Astrocyte of the cerebellum (primary cell): ENCODE measurements at regions not wholly inside any gene's neighbourhood (a gene's known extent, or its start where the extent isn't known, plus 50 kb on each side); places are given as distances from the start of the nearest gene placed in this dataset.

Source experiments
- DNase-seq: peaks from one replicate; pipeline ENCODE4 v3.0.0-alpha.2; 2011; ENCODE audit warnings: low read depth
- H3K4me3 ChIP-seq: 2 replicates; pipeline ENCODE4 v1.5.1; 2011; ENCODE audit warnings: mild to moderate bottlenecking, low read depth, low read length, moderate library complexity
- in situ Hi-C: cut with HindIII; loops from 2 replicates; pipeline ENCODE4 v1.10.0; 2017; ENCODE audit warnings: low sequenced_read_pairs
- TF ChIP-seq, protein P1 (sequence below): IDR thresholded peaks from 2 replicates; pipeline ENCODE4 v1.5.1; 2012; ENCODE audit warnings: low read length, low read depth, moderate library complexity, mild to moderate bottlenecking; ENCODE audit errors: missing control alignments

DNA sequence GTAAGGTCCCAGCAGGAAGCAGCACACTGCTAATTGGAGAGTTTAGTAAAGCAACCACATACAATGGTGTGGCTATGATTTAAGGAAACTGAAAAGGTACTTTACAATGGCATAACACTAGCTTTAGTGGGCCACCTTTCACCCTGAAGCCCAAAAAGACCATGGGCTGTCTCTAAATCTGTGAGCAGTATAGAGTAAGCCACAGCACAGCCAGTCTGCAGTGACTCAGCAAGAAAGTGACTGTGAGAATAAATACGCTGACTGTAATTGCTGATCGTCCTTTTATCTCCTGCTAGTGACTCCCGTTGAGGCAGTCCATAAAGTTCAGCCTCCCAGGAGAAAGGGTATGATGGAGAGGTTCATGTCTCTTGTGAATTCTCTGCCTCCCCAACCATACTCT is 679.8 kb upstream of the KIF2B start:
- H3K4me3 ChIP-seq: no peak overlapping the region
- TF ChIP-seq, protein P1, sequence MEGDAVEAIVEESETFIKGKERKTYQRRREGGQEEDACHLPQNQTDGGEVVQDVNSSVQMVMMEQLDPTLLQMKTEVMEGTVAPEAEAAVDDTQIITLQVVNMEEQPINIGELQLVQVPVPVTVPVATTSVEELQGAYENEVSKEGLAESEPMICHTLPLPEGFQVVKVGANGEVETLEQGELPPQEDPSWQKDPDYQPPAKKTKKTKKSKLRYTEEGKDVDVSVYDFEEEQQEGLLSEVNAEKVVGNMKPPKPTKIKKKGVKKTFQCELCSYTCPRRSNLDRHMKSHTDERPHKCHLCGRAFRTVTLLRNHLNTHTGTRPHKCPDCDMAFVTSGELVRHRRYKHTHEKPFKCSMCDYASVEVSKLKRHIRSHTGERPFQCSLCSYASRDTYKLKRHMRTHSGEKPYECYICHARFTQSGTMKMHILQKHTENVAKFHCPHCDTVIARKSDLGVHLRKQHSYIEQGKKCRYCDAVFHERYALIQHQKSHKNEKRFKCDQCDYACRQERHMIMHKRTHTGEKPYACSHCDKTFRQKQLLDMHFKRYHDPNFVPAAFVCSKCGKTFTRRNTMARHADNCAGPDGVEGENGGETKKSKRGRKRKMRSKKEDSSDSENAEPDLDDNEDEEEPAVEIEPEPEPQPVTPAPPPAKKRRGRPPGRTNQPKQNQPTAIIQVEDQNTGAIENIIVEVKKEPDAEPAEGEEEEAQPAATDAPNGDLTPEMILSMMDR: no peak
- in situ Hi-C loops: no loop called here
- no peak for DNase-seq

DNA sequence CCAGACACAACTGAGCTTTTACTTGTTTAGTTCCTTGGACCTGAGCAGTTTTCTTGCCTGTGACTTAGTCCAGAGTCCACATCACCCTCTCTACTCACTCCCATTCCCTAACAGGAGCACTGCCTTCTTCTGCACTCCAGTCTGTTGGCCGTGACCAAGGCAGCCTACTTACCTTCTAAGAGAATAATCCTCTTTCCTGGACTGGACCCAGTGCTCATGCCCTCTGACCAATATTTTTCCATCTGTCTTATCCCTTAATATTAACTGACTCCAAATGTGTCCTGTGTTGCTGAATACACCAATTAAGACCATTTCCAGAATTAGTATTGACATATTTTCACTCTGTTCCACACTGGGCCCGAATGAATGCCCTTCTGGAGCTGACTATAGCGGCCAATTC is 681.0 kb upstream of the KIF2B start:
- no peak for DNase-seq
- TF ChIP-seq, protein P1: no peak
- no peak overlapping the region for H3K4me3 ChIP-seq
- in situ Hi-C loops: no loop called here

DNA sequence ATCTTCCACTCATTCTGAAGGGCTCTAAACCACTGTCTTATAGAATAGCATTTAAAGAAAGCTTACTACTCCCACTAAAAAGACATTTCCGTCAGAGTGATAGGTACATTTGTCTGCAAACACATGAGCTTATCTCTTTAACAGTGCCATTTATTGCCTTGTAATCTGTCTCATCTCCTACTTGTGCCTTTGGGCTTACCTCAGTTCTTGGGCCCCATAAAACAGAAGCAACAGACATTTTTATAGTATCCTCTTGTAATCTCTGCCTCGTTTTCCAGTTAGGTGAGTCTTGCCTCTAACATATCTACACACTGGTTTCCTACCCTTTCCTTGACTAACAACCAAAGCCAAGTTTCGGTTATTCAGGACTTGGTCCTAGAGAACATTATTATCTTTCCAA is 681.4 kb upstream of the KIF2B start:
- no peak for DNase-seq
- H3K4me3 ChIP-seq: no peak overlapping the region
- in situ Hi-C loops: no loop called here
- TF ChIP-seq, protein P1: no peak

DNA sequence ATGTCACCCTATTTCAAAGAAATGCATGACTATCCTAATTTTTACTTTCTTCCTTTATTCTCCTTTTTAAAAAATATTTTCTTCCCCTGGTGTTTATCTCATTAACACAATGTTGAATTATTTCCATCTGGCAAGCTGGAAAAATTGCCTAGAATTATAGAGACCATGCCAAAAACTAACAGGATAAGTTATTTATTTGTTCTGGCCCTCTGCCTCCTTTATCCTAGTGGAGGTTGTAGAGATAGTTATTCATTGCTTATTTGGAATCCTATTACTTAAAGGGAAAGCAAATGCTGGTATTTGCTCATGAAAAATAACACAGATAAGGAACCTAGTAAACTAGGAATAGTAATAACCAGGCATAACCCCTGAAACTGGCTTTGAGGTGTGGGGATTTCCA is 684.9 kb upstream of the KIF2B start:
- H3K4me3 ChIP-seq: no peak overlapping the region
- DNase-seq: no peak
- TF ChIP-seq, protein P1: no peak
- in situ Hi-C loops: no loop called here

DNA sequence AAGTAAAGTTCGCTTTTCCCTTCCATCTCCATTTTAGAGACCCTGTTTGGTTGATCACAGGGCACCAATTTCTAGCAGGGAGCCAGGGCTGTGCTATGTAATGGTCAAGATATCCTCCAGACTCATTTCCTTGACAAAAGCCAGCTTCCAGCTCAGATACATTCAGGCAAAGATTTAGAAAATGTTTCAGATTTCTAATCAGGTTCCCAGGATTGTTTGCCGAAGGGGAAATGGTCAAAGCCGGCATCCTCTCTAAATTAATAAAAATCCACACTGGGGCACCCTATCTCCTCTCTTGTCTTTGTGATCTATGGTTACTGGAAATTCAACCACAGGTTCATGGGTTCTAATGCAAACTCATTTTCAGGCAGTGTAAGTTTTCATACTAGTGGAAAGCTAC is 686.8 kb upstream of the KIF2B start:
- H3K4me3 ChIP-seq: no peak overlapping the region
- TF ChIP-seq, protein P1: no peak
- in situ Hi-C loops: no loop called here
- DNase-seq: no peak

DNA sequence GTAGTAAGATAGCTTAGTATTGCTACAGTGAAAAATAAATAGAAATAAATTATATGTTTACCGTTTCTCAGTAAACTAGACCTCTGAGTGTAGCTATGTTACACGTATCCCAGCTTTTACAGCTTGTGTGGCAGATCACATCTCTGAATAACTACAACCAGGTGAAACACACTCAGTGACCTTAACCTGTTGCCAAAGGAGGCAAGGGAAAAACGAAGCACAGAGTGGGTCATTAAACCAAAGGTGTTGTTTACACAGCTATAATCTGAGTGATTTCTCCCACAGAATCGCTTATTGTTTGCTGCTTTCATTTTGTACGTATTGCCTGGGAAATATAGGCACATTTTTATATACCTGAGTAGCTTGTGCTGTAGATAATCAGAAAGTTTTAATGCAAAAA is 688.2 kb upstream of the KIF2B start:
- TF ChIP-seq, protein P1: no peak
- no peak overlapping the region for H3K4me3 ChIP-seq
- DNase-seq: no peak
- in situ Hi-C loops: no loop called here

DNA sequence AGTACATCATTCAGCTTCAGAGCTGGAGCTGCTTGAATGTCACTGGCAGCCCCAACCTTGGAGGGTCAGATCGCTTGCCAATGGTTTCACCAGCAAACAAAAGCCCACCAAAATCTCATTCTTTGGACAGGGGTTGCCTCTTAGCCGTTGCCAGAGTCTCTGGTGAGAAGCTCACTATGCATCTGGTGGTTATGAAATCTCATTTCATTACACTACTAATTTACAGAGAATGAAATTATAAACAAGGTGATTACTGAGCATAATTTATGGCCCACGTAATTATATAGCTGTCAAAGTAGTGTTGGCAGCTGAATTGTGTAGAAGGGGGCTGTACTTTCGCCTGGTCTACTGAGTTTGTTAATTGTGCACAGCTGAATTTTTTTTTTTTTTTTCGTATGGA is 688.9 kb upstream of the KIF2B start:
- TF ChIP-seq, protein P1: no peak
- in situ Hi-C loops: no loop called here
- no peak for DNase-seq
- no peak overlapping the region for H3K4me3 ChIP-seq
